HG02759 (cell line): ENCODE measurements at regions not wholly inside any gene's neighbourhood (a gene's known extent, or its start where the extent isn't known, plus 50 kb on each side); places are given as distances from the start of the nearest gene placed in this dataset.
"Not testable (repeated sequence)": the region's sequence is repeated elsewhere in the genome, so short reads cannot be mapped to it uniquely, and the experiment has no call there.

Source experiments
- ATAC-seq: cut with Tn5 transposase; IDR thresholded peaks from one replicate; pipeline ENCODE4 v1.9.1; 2021; ENCODE audit warnings: mild to moderate bottlenecking, moderate library complexity; ENCODE audit not compliant: unreplicated experiment

DNA sequence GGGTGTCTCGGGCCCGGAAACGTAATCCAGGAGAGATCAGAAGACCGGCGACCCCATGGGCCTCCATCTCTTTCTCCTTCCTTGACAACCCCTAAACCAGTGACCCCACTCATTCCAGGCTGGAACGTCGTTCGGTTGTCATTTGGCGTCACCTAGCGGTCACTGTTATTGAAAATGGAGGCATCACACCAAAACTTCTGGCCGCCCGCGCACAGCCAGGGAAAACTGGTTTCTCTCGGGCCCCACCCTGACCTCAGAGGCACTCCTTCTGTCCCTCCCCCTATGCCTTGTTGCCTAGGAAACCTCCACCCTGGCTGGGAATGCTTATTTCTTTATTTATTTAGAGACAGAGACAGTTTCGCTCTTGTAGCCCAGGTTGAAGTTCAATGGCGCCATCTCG is 2327.3 kb upstream of the TPTE start:
- peak; percentile 66 for ATAC-seq

GRCh38 chr21:8197377-8198027 is 2323.9 kb upstream of the TPTE start:
- ATAC-seq, result peak; percentile 70

GRCh38 chr21:8205094-8205891 is 2316.1 kb upstream of the TPTE start:
- not testable (repeated sequence) for ATAC-seq

- not testable (repeated sequence) for ATAC-seq
These were observed 2315.5 kb upstream of the TPTE start for GRCh38 chr21:8205892-8206188.

- not testable (repeated sequence) for ATAC-seq
These were observed 2308.3 kb upstream of the TPTE start for GRCh38 chr21:8212986-8213550.

- ATAC-seq, result not testable (repeated sequence)
These were observed 2306.8 kb upstream of the TPTE start for GRCh38 chr21:8214539-8214938.

GRCh38 chr21:8229366-8230150 is 2291.8 kb upstream of the TPTE start:
- peak; percentile 26 for ATAC-seq

GRCh38 chr21:8231252-8231651 is 2290.1 kb upstream of the TPTE start:
- not testable (repeated sequence) for ATAC-seq

DNA sequence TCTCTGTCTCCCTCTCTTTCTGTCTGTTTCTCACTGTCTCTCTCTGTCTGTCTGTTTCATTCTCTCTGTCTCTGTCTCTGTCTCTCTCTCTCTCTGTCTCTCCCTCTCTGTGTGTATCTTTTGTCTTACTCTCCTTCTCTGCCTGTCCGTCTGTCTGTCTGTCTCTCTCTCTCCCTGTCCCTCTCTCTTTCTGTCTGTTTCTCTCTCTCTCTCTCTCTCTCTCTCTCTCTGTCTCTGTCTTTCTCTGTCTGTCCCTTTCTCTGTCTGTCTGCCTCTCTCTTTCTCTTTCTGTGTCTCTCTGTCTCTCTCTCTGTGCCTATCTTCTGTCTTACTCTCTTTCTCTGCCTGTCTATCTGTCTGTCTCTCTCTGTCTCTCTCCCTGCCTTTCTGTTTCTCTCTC is 2288.4 kb upstream of the TPTE start:
- not testable (repeated sequence) for ATAC-seq

- not testable (repeated sequence) for ATAC-seq
These were observed 2287.3 kb upstream of the TPTE start for GRCh38 chr21:8234059-8234458.

DNA sequence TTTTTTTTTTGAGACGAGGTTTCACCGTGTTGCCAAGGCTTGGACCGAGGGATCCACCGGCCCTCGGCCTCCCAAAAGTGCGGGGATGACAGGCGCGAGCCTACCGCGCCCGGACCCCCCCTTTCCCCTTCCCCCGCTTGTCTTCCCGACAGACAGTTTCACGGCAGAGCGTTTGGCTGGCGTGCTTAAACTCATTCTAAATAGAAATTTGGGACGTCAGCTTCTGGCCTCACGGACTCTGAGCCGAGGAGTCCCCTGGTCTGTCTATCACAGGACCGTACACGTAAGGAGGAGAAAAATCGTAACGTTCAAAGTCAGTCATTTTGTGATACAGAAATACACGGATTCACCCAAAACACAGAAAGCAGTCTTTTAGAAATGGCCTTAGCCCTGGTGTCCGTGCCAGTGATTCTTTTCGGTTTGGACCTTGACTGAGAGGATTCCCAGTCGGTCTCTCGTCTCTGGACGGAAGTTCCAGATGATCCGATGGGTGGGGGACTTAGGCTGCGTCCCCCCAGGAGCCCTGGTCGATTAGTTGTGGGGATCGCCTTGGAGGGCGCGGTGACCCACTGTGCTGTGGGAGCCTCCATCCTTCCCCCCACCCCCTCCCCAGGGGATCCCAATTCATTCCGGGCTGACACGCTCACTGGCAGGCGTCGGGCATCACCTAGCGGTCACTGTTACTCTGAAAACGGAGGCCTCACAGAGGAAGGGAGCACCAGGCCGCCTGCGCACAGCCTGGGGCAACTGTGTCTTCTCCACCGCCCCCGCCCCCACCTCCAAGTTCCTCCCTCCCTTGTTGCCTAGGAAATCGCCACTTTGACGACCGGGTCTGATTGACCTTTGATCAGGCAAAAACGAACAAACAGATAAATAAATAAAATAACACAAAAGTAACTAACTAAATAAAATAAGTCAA is 2276.4 kb upstream of the TPTE start:
- peak; percentile 43 for ATAC-seq

DNA sequence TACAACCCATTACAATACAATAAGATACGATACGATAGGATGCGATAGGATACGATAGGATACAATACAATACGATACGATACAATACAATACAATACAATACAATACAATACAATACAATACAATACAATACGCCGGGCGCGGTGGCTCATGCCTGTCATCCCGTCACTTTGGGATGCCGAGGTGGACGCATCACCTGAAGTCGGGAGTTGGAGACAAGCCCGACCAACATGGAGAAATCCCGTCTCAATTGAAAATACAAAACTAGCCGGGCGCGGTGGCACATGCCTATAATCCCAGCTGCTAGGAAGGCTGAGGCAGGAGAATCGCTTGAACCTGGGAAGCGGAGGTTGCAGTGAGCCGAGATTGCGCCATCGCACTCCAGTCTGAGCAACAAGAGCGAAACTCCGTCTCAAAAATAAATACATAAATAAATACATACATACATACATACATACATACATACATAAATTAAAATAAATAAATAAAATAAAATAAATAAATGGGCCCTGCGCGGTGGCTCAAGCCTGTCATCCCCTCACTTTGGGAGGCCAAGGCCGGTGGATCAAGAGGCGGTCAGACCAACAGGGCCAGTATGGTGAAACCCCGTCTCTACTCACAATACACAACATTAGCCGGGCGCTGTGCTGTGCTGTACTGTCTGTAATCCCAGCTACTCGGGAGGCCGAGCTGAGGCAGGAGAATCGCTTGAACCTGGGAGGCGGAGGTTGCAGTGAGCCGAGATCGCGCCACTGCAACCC is 2275.6 kb upstream of the TPTE start:
- ATAC-seq, result peak; percentile 71

DNA sequence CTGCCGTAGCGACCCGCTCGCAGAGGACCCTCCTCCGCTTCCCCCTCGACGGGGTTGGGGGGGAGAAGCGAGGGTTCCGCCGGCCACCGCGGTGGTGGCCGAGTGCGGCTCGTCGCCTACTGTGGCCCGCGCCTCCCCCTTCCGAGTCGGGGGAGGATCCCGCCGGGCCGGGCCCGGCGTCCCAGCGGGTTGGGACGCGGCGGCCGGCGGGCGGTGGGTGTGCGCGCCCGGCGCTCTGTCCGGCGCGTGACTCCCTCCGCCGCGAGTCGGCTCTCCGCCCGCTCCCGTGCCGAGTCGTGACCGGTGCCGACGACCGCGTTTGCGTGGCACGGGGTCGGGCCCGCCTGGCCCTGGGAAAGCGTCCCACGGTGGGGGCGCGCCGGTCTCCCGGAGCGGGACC is 2269.7 kb upstream of the TPTE start:
- ATAC-seq, result not testable (repeated sequence)

DNA sequence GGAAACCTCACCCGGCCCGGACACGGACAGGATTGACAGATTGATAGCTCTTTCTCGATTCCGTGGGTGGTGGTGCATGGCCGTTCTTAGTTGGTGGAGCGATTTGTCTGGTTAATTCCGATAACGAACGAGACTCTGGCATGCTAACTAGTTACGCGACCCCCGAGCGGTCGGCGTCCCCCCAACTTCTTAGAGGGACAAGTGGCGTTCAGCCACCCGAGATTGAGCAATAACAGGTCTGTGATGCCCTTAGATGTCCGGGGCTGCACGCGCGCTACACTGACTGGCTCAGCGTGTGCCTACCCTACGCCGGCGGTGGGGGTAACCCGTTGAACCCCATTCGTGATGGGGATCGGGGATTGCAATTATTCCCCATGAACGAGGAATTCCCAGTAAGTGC is 2266.3 kb upstream of the TPTE start:
- not testable (repeated sequence) for ATAC-seq

DNA sequence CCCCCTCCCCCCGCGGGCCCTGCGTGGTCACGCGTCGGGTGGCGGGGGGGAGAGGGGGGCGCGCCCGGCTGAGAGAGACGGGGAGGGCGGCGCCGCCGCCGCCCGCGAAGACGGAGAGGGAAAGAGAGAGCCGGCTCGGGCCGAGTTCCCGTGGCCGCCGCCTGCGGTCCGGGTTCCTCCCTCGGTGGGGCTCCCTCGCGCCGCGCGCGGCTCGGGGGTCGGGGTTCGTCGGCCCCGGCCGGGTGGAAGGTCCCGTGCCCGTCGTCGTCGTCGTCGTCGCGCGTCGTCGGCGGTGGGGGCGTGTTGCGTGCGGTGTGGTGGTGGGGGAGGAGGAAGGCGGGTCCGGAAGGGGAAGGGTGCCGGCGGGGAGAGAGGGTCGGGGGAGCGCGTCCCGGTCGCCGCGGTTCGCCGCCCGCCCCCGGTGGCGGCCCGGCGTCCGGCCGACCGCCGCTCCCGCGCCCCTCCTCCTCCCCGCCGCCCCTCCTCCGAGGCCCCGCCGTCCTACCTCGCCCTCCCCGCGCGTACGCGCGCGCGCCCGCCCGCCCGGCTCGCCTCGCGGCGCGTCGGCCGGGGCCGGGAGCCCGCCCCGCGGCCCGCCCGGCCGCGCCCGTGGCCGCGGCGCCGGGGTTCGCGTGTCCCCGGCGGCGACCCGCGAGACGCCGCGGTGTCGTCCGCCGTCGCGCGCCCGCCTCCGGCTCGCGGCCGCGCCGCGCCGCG is 2264.1 kb upstream of the TPTE start:
- not testable (repeated sequence) for ATAC-seq

DNA sequence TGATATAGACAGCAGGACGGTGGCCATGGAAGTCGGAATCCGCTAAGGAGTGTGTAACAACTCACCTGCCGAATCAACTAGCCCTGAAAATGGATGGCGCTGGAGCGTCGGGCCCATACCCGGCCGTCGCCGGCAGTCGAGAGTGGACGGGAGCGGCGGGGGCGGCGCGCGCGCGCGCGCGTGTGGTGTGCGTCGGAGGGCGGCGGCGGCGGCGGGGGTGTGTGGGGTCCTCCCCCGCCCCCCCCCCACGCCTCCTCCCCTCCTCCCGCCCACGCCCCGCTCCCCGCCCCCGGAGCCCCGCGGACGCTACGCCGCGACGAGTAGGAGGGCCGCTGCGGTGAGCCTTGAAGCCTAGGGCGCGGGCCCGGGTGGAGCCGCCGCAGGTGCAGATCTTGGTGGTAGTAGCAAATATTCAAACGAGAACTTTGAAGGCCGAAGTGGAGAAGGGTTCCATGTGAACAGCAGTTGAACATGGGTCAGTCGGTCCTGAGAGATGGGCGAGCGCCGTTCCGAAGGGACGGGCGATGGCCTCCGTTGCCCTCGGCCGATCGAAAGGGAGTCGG is 2261.2 kb upstream of the TPTE start:
- ATAC-seq, result not testable (repeated sequence)
